ENCODE measurements at regions not wholly inside any gene's neighbourhood (a gene's known extent, or its start where the extent isn't known, plus 50 kb on each side); places are given as distances from the start of the nearest gene placed in this dataset.

- Histone ChIP-seq H3K27ac (ENCODE audit: low read depth, low read length) (no peak overlapping the region), H3K79me2 (ENCODE audit: insufficient read depth, low read length) (no peaks in the 10 kb centered on the region), H3K9me2 (ENCODE audit: insufficient read depth) (no peaks in the 10 kb centered on the region), H4K20me1 (ENCODE audit: insufficient read depth) (no peaks in the 10 kb centered on the region), H3K4me1 (ENCODE audit: control insufficient read depth in 1 of 2, insufficient read depth in 2 of 2, low read length in 2 of 2) (no peaks in the 10 kb centered on the region), H3K4me2 (ENCODE audit: low read length) (no peak overlapping the region), H3K9ac (ENCODE audit: low read length) (no peak overlapping the region), H3K36me3 (ENCODE audit: control insufficient read depth in 1 of 2, insufficient read depth in 2 of 2, low read length in 2 of 2) (no peaks in the 10 kb centered on the region), H2AFZ (ENCODE audit: low read depth, low read length, poor library complexity, severe bottlenecking) (no peak overlapping the region), H3K4me3 (replicated peaks in 1 of 2; ENCODE audit: low read depth in 1 of 2, low read length in 2 of 2) (no peak overlapping the region), H3K9me3 (ENCODE audit: control insufficient read depth in 1 of 2, insufficient read depth in 1 of 2, low read depth in 1 of 2, low read length in 2 of 2) (no peaks in the 10 kb centered on the region), H3K27me3 (ENCODE audit: insufficient read depth, low read length) (peaks cover 21% of the 10 kb centered on the region; the same call in 1 of the 2 replicates)
- BruUV-seq (replicated peaks): no TSS peak
- POLR2A ChIA-PET: no interaction called here
- no peak for TF ChIP-seq ATF3 (IDR thresholded peaks at IDR 0.05)
- 0 out of 2 replicates have a peak, but pooled peaks have one; percentile 7 for TF ChIP-seq RAD21 (IDR thresholded peaks at IDR 0.05; ENCODE audit: low read depth)
- intact Hi-C loops (cut with micrococcal nuclease): no loop called here
- DNase-seq (ENCODE audit: low read depth, low spot score): no peak
- peak; percentile 38; the same call in 1 of the 2 replicates for ATAC-seq
- CTCF ChIA-PET: no interaction called here
- RAD21 ChIA-PET (ENCODE audit: low non-redundant PET in 1 of 2, low total read pairs in 2 of 2, uncharacterized antibody in 2 of 2, unreplicated experiment in 2 of 2): no interaction called here
Measured at GRCh38 chr2:2810504-2810903, 479.4 kb upstream of the MYT1L start.

GRCh38 chr2:2809771-2810170 lies 478.7 kb upstream of the MYT1L start:
- Histone ChIP-seq H3K27ac (ENCODE audit: low read depth, low read length) (no peak overlapping the region), H3K79me2 (ENCODE audit: insufficient read depth, low read length) (no peaks in the 10 kb centered on the region), H3K4me2 (ENCODE audit: low read length) (no peak overlapping the region), H3K27me3 (ENCODE audit: insufficient read depth, low read length) (peaks cover 21% of the 10 kb centered on the region; the same call in 1 of the 2 replicates), H3K9ac (ENCODE audit: low read length) (no peak overlapping the region), H4K20me1 (ENCODE audit: insufficient read depth) (no peaks in the 10 kb centered on the region), H2AFZ (ENCODE audit: low read depth, low read length, poor library complexity, severe bottlenecking) (no peak overlapping the region), H3K36me3 (ENCODE audit: control insufficient read depth in 1 of 2, insufficient read depth in 2 of 2, low read length in 2 of 2) (no peaks in the 10 kb centered on the region), H3K9me3 (ENCODE audit: control insufficient read depth in 1 of 2, insufficient read depth in 1 of 2, low read depth in 1 of 2, low read length in 2 of 2) (no peaks in the 10 kb centered on the region), H3K4me1 (ENCODE audit: control insufficient read depth in 1 of 2, insufficient read depth in 2 of 2, low read length in 2 of 2) (no peaks in the 10 kb centered on the region), H3K4me3 (replicated peaks in 1 of 2; ENCODE audit: low read depth in 1 of 2, low read length in 2 of 2) (no peak overlapping the region), H3K9me2 (ENCODE audit: insufficient read depth) (no peaks in the 10 kb centered on the region)
- intact Hi-C loops (cut with micrococcal nuclease): no loop called here
- CTCF ChIA-PET: no interaction called here
- BruUV-seq (replicated peaks): no TSS peak
- POLR2A ChIA-PET: no interaction called here
- ATAC-seq: no peak
- DNase-seq (ENCODE audit: low read depth, low spot score): no peak
- no peak for TF ChIP-seq FOSL1 (IDR thresholded peaks at IDR 0.05; ENCODE audit: low read depth)
- TF ChIP-seq ATF3 (IDR thresholded peaks at IDR 0.05): no peak
- no peak for TF ChIP-seq POLR2AphosphoS5 (IDR thresholded peaks at IDR 0.05; ENCODE audit: low read depth, low read length)
- no peak for TF ChIP-seq CTCF (IDR thresholded peaks at IDR 0.05 in 2 of 3, conservative IDR thresholded peaks at IDR 0.05 in 1 of 3; ENCODE audit: borderline replicate concordance in 1 of 3, insufficient read depth in 1 of 3, low read depth in 2 of 3, low read length in 2 of 3)
- TF ChIP-seq EGR1 (IDR thresholded peaks at IDR 0.05; ENCODE audit: low read depth): no peak
- no peak for TF ChIP-seq ELF1 (IDR thresholded peaks at IDR 0.05; ENCODE audit: borderline replicate concordance, low read depth)
- TF ChIP-seq REST (IDR thresholded peaks at IDR 0.05; ENCODE audit: low read depth): no peak
- RAD21 ChIA-PET (ENCODE audit: low non-redundant PET in 1 of 2, low total read pairs in 2 of 2, uncharacterized antibody in 2 of 2, unreplicated experiment in 2 of 2): no interaction called here

Data from HCT116 (cell line).